ENCODE measurements at regions not wholly inside any gene's neighbourhood (a gene's known extent, or its start where the extent isn't known, plus 50 kb on each side); places are given as distances from the start of the nearest gene placed in this dataset.

GRCh38 chr11:33944693-33945424 lies 53.0 kb upstream of the LMO2 start:
- Histone ChIP-seq H2AFZ (ENCODE audit: low read depth, low read length) (no peak overlapping the region), H4K20me1 (replicated peaks; ENCODE audit: control insufficient read depth, extremely low read depth, insufficient read depth, low read length) (no peaks in the 10 kb centered on the region), H3K4me3 (replicated peaks in 1 of 3; ENCODE audit: insufficient read depth in 1 of 3, low read depth in 1 of 3, low read length in 3 of 3) (no peak overlapping the region), H3K9me1 (replicated peaks; ENCODE audit: control insufficient read depth, extremely low read depth, insufficient read depth, low read length) (no peaks in the 10 kb centered on the region), H3K27ac (ENCODE audit: insufficient read depth, low read depth, low read length) (no peak overlapping the region), H3K27me3 (ENCODE audit: control insufficient read depth in 2 of 2, insufficient read depth in 2 of 2, low read length in 2 of 2) (no peaks in the 10 kb centered on the region), H3K36me3 (ENCODE audit: control insufficient read depth in 2 of 2, extremely low read depth in 1 of 2, insufficient read depth in 2 of 2, low read length in 2 of 2) (no peaks in the 10 kb centered on the region), H3K9me3 (replicated peaks; ENCODE audit: control insufficient read depth, insufficient read depth, low read length) (no peaks in the 10 kb centered on the region), H3K4me2 (ENCODE audit: insufficient read depth, low read length) (no peak overlapping the region), H3K4me1 (ENCODE audit: control insufficient read depth, extremely low read depth, insufficient read depth, low read length) (peaks cover 23% of the 10 kb centered on the region), H3K79me2 (ENCODE audit: control insufficient read depth, insufficient read depth, low read length) (no peaks in the 10 kb centered on the region), H3K9ac (replicated peaks; ENCODE audit: extremely low read depth, insufficient read depth, low read length) (no peak overlapping the region)
- POLR2A ChIA-PET, result no interaction called here
- no peak for FAIRE-seq
- DNase-seq (ENCODE audit: low read depth, low spot score), result no peak
- intact Hi-C loops (cut with micrococcal nuclease) (no loop called here), dilution Hi-C loops (cut with MboI; ENCODE audit: extremely low pct_ligation_motif_present, low sequenced_read_pairs) (no loop called here)
- CTCF ChIA-PET, result interaction anchor here (1.2 kb wide), 2 partner anchors 10 to 98 kb away, joined by 3 to 4 read pairs; no protein-coding TSS in a partner anchor
- TF ChIP-seq JUN (IDR thresholded peaks at IDR 0.05; ENCODE audit: borderline replicate concordance, insufficient read depth, insufficient read length, low read depth) (no peak), MYC (IDR thresholded peaks at IDR 0.05; ENCODE audit: low read depth, low read length) (no peak)
- BruUV-seq (replicated peaks), result no TSS peak

GRCh38 chr11:33944345-33944692 lies 52.4 kb upstream of the LMO2 start:
- Histone ChIP-seq H2AFZ (ENCODE audit: low read depth, low read length) (no peak overlapping the region), H3K4me1 (ENCODE audit: control insufficient read depth, extremely low read depth, insufficient read depth, low read length) (peaks cover 23% of the 10 kb centered on the region), H3K79me2 (ENCODE audit: control insufficient read depth, insufficient read depth, low read length) (no peaks in the 10 kb centered on the region), H3K4me2 (ENCODE audit: insufficient read depth, low read length) (no peak overlapping the region), H3K9me3 (replicated peaks; ENCODE audit: control insufficient read depth, insufficient read depth, low read length) (no peaks in the 10 kb centered on the region), H3K27ac (ENCODE audit: insufficient read depth, low read depth, low read length) (no peak overlapping the region), H3K4me3 (replicated peaks in 1 of 3; ENCODE audit: insufficient read depth in 1 of 3, low read depth in 1 of 3, low read length in 3 of 3) (no peak overlapping the region), H3K9me1 (replicated peaks; ENCODE audit: control insufficient read depth, extremely low read depth, insufficient read depth, low read length) (no peaks in the 10 kb centered on the region), H4K20me1 (replicated peaks; ENCODE audit: control insufficient read depth, extremely low read depth, insufficient read depth, low read length) (no peaks in the 10 kb centered on the region), H3K36me3 (ENCODE audit: control insufficient read depth in 2 of 2, extremely low read depth in 1 of 2, insufficient read depth in 2 of 2, low read length in 2 of 2) (no peaks in the 10 kb centered on the region), H3K9ac (replicated peaks; ENCODE audit: extremely low read depth, insufficient read depth, low read length) (no peak overlapping the region), H3K27me3 (ENCODE audit: control insufficient read depth in 2 of 2, insufficient read depth in 2 of 2, low read length in 2 of 2) (no peaks in the 10 kb centered on the region)
- DNase-seq (ENCODE audit: low read depth, low spot score), result no peak
- ChIA-PET POLR2A (no interaction called here), CTCF (no interaction called here)
- TF ChIP-seq POLR2A (IDR thresholded peaks at IDR 0.05; ENCODE audit: low read depth, low read length), result no peak
- TF ChIP-seq EZH2 (IDR thresholded peaks at IDR 0.05; ENCODE audit: borderline replicate concordance, low read depth, low read length, severe bottlenecking), result no peak
- intact Hi-C loops (cut with micrococcal nuclease), result no loop called here
- dilution Hi-C loops (cut with MboI; ENCODE audit: extremely low pct_ligation_motif_present, low sequenced_read_pairs), result no loop called here
- no TSS peak for BruUV-seq (replicated peaks)
- FAIRE-seq, result no peak
